HG03439 (cell line): ENCODE measurements at regions not wholly inside any gene's neighbourhood (a gene's known extent, or its start where the extent isn't known, plus 50 kb on each side); places are given as distances from the start of the nearest gene placed in this dataset.

Experiments used
- ATAC-seq: cut with Tn5 transposase; IDR thresholded peaks from one replicate; pipeline ENCODE4 v1.9.1; 2021; ENCODE audit warnings: mild to moderate bottlenecking, moderate library complexity; ENCODE audit not compliant: unreplicated experiment

- ATAC-seq, result no peak
These were observed 82.6 kb upstream of the TLE3 start for GRCh38 chr15:70180186-70180875.

- ATAC-seq, result no peak
These were observed 81.7 kb upstream of the TLE3 start for GRCh38 chr15:70179309-70179892.

GRCh38 chr15:70178335-70179084, 80.8 kb upstream of the TLE3 start:
- no peak for ATAC-seq

- ATAC-seq, result no peak
These were observed 75.0 kb upstream of the TLE3 start for GRCh38 chr15:70172566-70173225.

GRCh38 chr15:70172124-70172523, 74.4 kb upstream of the TLE3 start:
- no peak for ATAC-seq

GRCh38 chr15:70171256-70171886, 73.7 kb upstream of the TLE3 start:
- ATAC-seq, result no peak

GRCh38 chr15:70170096-70170699, 72.5 kb upstream of the TLE3 start:
- ATAC-seq, result no peak

GRCh38 chr15:70169147-70169546, 71.4 kb upstream of the TLE3 start:
- ATAC-seq, result no peak

GRCh38 chr15:70167155-70167554, 69.4 kb upstream of the TLE3 start:
- no peak for ATAC-seq

- no peak for ATAC-seq
These were observed 68.9 kb upstream of the TLE3 start for GRCh38 chr15:70166506-70167087.

- ATAC-seq, result no peak
These were observed 68.1 kb upstream of the TLE3 start for GRCh38 chr15:70165716-70166284.

- ATAC-seq, result no peak
These were observed 67.4 kb upstream of the TLE3 start for GRCh38 chr15:70164910-70165715.

GRCh38 chr15:70164156-70164900, 66.6 kb upstream of the TLE3 start:
- ATAC-seq, result no peak

- ATAC-seq, result no peak
These were observed 63.3 kb upstream of the TLE3 start for GRCh38 chr15:70160803-70161565.

- no peak for ATAC-seq
These were observed 62.5 kb upstream of the TLE3 start for GRCh38 chr15:70160267-70160666.

- no peak for ATAC-seq
These were observed 61.9 kb upstream of the TLE3 start for GRCh38 chr15:70159713-70160009.

- no peak for ATAC-seq
These were observed 61.4 kb upstream of the TLE3 start for GRCh38 chr15:70159001-70159712.
